Neural cell (in vitro differentiated cells): ENCODE measurements at regions not wholly inside any gene's neighbourhood (a gene's known extent, or its start where the extent isn't known, plus 50 kb on each side); places are given as distances from the start of the nearest gene placed in this dataset.

ENCODE experiments used
- H2AFZ ChIP-seq: fragments of 200-600, 300-800 bp; sonication (generic), shearing (Covaris generic); 2 replicates; pipeline ENCODE4 v1.6.0; 2014; ENCODE audit warnings: low read depth, mild to moderate bottlenecking, antibody characterized with exemption, low read length, moderate library complexity
- H3F3A ChIP-seq: fragments of 200-600 bp; shearing (Covaris generic); 2 replicates; pipeline ENCODE4 v1.6.1; 2016; ENCODE audit warnings: mild to moderate bottlenecking, moderate library complexity, mixed read lengths, antibody characterized with exemption, low read length; ENCODE audit not compliant: insufficient read depth, poor library complexity, severe bottlenecking
- H3K27ac ChIP-seq: fragments of 200-600, 300-800 bp; sonication (generic), shearing (Covaris generic); 2 replicates; pipeline ENCODE4 v1.5.1; 2014; ENCODE audit warnings: mild to moderate bottlenecking, low read length, moderate library complexity
- H3K27me3 ChIP-seq: fragments of 300-800, 200-600 bp; sonication (generic), shearing (Covaris generic); 2 replicates; pipeline ENCODE4 v1.6.0; 2014; ENCODE audit warnings: mild to moderate bottlenecking, low read depth, low read length, moderate library complexity; ENCODE audit not compliant: insufficient read depth
- H3K36me3 ChIP-seq: fragments of 300-800, 200-600 bp; sonication (generic), shearing (Covaris generic); 2 replicates; pipeline ENCODE4 v1.5.1; 2014; ENCODE audit warnings: mild to moderate bottlenecking, antibody characterized with exemption, low read length, moderate library complexity; ENCODE audit not compliant: insufficient read depth
- H3K4me2 ChIP-seq: fragments of 300-800, 200-600 bp; sonication (generic), shearing (Covaris generic); 2 replicates; pipeline ENCODE4 v1.6.0; 2014; ENCODE audit warnings: mild to moderate bottlenecking, low read length
- H3K4me3 ChIP-seq: fragments of 300-800, 200-600 bp; sonication (generic), shearing (Covaris generic); 2 replicates; pipeline ENCODE4 v1.5.1; 2014; ENCODE audit warnings: mild to moderate bottlenecking, low read length, moderate library complexity
- H3K79me2 ChIP-seq: fragments of 200-600 bp; shearing (Covaris generic); replicated peaks from 2 replicates; pipeline ENCODE4 v1.6.0; 2014; ENCODE audit warnings: mild to moderate bottlenecking, low read length, moderate library complexity; ENCODE audit not compliant: insufficient read depth
- H3K9ac ChIP-seq: fragments of 300-800, 200-600 bp; sonication (generic), shearing (Covaris generic); 2 replicates; pipeline ENCODE4 v1.6.1; 2016; ENCODE audit warnings: mild to moderate bottlenecking, low read length, mixed read lengths
- H3K9me2 ChIP-seq: fragments of 200-600 bp; shearing (Covaris generic); 2 replicates; pipeline ENCODE4 v1.6.1; 2016; ENCODE audit warnings: mild to moderate bottlenecking, low read length, mixed read lengths; ENCODE audit not compliant: insufficient read depth
- H3K9me3 ChIP-seq: fragments of 200-600, 300-800 bp; sonication (generic), shearing (Covaris generic); 2 replicates; pipeline ENCODE4 v1.6.1; 2016; ENCODE audit warnings: mild to moderate bottlenecking, mixed run types, low read length, moderate library complexity, mixed read lengths
- H4K20me1 ChIP-seq: fragments of 200-600 bp; shearing (Covaris generic); 2 replicates; pipeline ENCODE4 v1.6.1; 2016; ENCODE audit warnings: mild to moderate bottlenecking, mixed run types; ENCODE audit not compliant: insufficient read depth
- CTCF ChIP-seq: fragments of 450-650 bp; IDR thresholded peaks from 2 replicates; pipeline ENCODE4 v1.5.1; 2014; ENCODE audit warnings: antibody characterized with exemption, mild to moderate bottlenecking, moderate library complexity; ENCODE audit not compliant: poor library complexity, severe bottlenecking
- EP300 ChIP-seq: fragments of 450-650 bp; conservative IDR thresholded peaks from 2 replicates; pipeline ENCODE4 v1.6.1; 2014; ENCODE audit warnings: antibody characterized with exemption, mild to moderate bottlenecking, moderate library complexity; ENCODE audit not compliant: poor library complexity, severe bottlenecking
- EZH2 ChIP-seq: fragments of 200-600, 300-800 bp; shearing (Covaris generic), sonication (generic); IDR thresholded peaks from 2 replicates; pipeline ENCODE4 v1.6.1; 2014; ENCODE audit warnings: antibody characterized with exemption, low read length, borderline replicate concordance, mild to moderate bottlenecking; ENCODE audit not compliant: insufficient read depth, poor library complexity, severe bottlenecking
- MXI1 ChIP-seq: fragments of 450-650 bp; conservative IDR thresholded peaks from 2 replicates; pipeline ENCODE4 v1.6.1; 2014; ENCODE audit warnings: antibody characterized with exemption, mild to moderate bottlenecking; ENCODE audit not compliant: poor library complexity, severe bottlenecking
- POLR2AphosphoS5 ChIP-seq: IDR thresholded peaks from 2 replicates; pipeline ENCODE4 v1.6.1; 2012
- RAD21 ChIP-seq: fragments of 450-650 bp; conservative IDR thresholded peaks from 2 replicates; pipeline ENCODE4 v1.6.1; 2014; ENCODE audit warnings: antibody characterized with exemption, mild to moderate bottlenecking, moderate library complexity
- REST ChIP-seq: IDR thresholded peaks from 2 replicates; pipeline ENCODE4 v1.6.1; 2012; ENCODE audit warnings: borderline replicate concordance
- SMC3 ChIP-seq: fragments of 450-650 bp; conservative IDR thresholded peaks from 2 replicates; pipeline ENCODE4 v1.6.1; 2014; ENCODE audit warnings: antibody characterized with exemption, mild to moderate bottlenecking, moderate library complexity; ENCODE audit not compliant: poor library complexity
- TAF1 ChIP-seq: IDR thresholded peaks from 2 replicates; pipeline ENCODE4 v1.6.1; 2012; ENCODE audit warnings: low read depth

DNA sequence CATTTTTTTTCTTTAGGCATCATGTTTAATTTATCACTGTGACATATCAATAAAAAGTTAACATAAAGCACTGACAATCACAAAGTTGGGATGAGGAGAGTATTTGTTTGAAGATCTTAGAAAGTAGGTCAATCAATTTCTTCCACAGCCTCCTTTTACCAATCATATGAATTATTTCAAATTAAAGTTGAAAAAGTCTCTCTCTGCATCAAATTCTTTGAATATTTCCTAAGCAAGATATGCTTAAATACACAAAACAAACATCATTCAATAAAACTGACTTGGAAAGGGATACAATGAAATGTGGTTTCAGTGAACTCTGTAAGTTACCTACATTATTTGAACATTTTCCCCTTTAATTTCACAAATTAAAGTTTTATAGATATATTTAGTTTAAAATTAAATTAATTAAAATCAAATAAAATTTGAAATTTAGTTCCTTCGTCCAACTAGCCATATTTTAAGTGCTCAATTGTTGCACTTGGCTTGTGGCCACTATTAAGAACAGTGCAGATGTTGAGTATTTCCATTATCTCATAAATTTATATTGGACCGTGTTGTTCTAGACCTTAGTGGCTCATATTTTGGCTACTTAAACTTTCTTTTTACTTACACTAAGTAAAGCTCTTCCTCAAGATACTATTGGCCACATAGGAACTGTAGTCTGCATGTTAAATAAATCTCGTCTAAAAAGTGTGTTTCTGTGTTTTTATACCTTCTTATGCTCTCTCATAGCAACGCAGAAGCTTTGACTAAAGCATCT is 949.7 kb upstream of the NUDT12 start:
- Histone ChIP-seq H4K20me1 (no peaks in the 10 kb centered on the region), H3K27me3 (no peaks in the 10 kb centered on the region), H3K36me3 (no peaks in the 10 kb centered on the region), H3K4me3 (no peak overlapping the region), H3K9me2 (no peaks in the 10 kb centered on the region), H3F3A (no peaks in the 10 kb centered on the region), H3K4me2 (no peak overlapping the region), H3K9ac (no peak overlapping the region), H3K27ac (no peak overlapping the region), H3K79me2 (no peaks in the 10 kb centered on the region), H2AFZ (no peak overlapping the region), H3K9me3 (no peaks in the 10 kb centered on the region)
- TF ChIP-seq CTCF (no peak), EZH2 (no peak), MXI1 (no peak), TAF1 (no peak), RAD21 (no peak), EP300 (no peak), POLR2AphosphoS5 (no peak), SMC3 (no peak)

- H3K9ac ChIP-seq, result no peak overlapping the region
- no peak overlapping the region for H2AFZ ChIP-seq
- no peak overlapping the region for H3K4me3 ChIP-seq
- H3K9me3 ChIP-seq, result no peaks in the 10 kb centered on the region
- H4K20me1 ChIP-seq, result no peaks in the 10 kb centered on the region
- H3K27me3 ChIP-seq, result no peaks in the 10 kb centered on the region
- H3K79me2 ChIP-seq, result no peaks in the 10 kb centered on the region
- no peaks in the 10 kb centered on the region for H3K36me3 ChIP-seq
- H3K4me2 ChIP-seq, result no peak overlapping the region
- no peaks in the 10 kb centered on the region for H3K9me2 ChIP-seq
- no peaks in the 10 kb centered on the region for H3F3A ChIP-seq
- no peak for TF ChIP-seq CTCF
- no peak for TF ChIP-seq SMC3
- no peak for TF ChIP-seq EZH2
- TF ChIP-seq MXI1, result no peak
- TF ChIP-seq POLR2AphosphoS5, result no peak
- no peak for TF ChIP-seq EP300
- TF ChIP-seq TAF1, result no peak
- no peak for TF ChIP-seq REST
- TF ChIP-seq RAD21, result no peak
- H3K27ac ChIP-seq, result no peak overlapping the region
These were observed 935.7 kb upstream of the NUDT12 start for GRCh38 chr5:104498281-104498680.
